Kidney glomerular epithelial cell (primary cell): ENCODE measurements at regions not wholly inside any gene's neighbourhood (a gene's known extent, or its start where the extent isn't known, plus 50 kb on each side); places are given as distances from the start of the nearest gene placed in this dataset.
"Not testable (repeated sequence)": the region's sequence is repeated elsewhere in the genome, so short reads cannot be mapped to it uniquely, and the experiment has no call there.

Source experiments
- DNase-seq: peaks from one replicate; lab custom pipeline; 2025; lab: John Stamatoyannopoulos, UW

DNA sequence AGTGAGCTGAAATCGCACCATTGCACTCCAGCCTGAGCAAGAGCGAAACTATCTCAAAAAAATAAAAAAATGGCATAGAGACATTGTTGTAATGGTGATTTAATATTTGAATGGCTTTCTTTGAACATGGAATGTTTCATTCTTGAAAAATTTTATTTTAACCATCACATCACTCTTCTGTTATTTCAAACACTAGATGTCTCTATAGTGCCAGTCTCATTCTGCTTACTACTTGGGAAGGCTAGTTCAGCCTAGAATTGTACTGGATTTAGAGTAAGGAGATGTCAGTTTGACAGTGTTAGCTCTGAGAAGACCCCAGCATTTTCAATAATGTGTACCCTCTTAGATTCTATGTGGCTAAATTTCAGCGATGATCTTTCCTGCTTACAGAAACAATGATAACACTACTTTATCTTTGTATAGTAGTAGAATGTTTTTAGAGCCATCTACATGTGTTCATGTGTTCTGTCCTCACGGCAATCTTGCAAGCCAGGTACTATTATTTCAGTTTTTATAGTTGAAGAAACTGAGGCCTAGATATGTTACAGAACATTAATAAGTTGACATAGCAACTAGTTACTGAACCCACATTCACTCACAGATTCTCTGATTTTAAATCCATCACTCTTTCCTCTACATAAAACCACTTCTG, 142.9 kb upstream of the ZSWIM2 start:
- DNase-seq = no peak

DNA sequence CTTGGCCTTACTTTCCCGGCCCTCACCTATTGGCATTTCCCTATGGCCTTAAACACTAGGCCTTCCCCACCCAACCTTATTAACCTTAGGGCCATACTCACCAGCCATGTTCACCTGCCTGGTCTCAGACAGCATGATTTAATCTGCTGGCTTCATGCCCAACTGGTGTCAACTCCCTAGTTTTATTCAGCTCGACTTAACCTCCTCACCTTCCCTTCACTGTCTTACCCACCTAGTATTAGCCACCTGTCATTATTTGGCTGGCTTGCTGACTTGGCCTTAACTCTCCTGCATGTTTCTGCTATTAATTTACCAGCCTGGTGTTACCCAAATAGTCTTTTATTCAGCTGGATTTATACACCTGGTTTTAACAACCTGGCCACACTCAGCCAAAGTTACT, 136.0 kb upstream of the ZSWIM2 start:
- DNase-seq = no peak

DNA sequence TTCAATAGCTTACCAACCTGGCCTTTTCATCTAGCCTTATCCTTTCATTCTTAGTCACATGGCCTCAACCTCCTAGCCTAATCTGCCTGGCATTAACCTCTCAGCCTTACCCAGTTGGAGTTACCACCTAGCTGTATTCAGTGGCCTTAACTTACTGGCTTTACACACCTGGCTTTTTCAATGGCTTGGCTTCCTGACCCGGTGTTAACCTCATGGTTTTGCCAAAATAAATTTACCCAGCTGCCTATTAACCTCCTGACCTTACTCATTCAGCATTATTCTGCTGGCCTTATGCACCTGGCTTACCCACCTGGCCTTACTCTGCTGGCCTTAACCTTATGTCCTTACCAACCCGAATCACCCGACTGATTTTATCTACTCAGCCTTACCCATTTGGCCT, 135.5 kb upstream of the ZSWIM2 start:
- DNase-seq = no peak

DNA sequence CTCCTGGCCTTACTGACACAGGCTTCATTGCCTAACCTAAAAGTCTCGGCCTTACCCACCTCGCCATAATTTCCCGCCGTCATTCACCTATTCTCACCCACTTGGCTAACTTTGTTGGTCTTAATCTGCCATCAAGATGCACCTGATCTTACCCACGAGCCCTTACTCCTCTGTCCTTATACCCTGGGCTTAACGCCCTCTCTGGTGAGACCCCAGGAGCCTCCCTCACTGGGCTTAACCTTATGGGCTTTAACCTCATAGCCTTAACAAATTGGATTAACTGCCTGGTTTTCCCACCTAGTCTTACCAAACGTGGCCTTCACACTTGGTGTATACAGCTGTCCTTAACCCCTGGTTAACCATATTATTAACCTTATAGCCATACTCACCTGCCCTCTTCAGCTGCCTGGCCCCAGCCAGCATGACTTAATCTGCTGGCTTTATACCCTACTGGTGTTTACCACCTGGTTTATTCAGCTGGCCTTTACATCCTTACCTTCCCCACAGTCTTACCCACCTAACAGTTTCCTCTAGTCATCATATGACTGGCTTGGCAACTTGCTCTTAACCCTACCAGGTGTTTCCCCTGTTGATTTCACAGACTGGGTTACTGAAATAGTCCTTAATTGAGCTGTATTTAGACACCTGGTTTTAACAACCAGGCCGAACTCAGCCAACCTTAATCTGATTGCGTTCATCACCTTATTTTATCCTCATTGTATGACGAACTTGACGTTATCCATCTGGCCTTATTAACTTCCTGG, 132.0 kb upstream of the ZSWIM2 start:
- no peak for DNase-seq

DNA sequence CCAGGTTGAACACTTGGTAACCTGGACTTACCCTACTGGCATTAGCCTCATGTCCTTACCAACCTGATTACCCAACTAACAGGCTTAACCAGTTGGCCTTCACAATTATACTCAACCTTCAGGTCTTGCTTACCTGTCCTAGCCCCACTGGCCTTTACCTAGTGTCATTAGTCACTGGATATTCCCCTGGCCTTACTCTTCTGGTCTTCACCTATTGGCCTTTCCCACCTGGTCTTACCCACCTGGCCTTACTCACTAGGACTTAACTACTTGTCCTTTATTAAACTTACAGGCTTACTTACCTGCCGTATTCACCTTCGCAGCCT, 131.1 kb upstream of the ZSWIM2 start:
- no peak for DNase-seq

DNA sequence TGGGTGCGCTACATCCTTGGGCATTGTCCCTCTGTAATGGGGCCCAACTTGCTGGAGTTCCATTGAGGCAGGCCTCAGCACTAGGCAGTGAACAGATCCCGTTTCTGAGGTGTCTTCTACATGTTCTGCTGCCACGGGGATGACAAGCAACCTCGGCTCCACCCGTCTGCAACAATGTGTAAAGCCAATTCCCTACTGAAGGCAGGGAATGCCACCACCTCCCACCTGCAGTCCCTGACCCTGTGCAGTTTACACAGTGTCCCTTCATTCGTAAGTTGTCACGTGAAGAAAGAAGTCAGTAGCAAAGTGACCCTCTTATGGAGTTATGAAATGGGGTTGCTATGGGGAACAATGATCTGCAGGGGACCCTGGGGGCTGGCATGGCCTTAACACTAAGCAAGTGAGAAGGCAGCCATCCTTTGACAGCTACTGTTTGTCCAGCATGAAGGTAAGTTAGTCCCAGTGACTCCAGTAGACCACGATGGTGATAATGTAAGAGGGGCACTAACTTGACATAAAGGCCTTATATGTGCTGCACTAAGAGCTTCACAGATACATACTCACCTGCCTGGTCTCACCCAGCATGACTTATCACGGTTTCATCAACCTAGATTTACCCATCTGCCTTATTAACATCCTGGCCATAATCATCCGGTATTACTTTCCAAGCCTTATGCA, 130.6 kb upstream of the ZSWIM2 start:
- no peak for DNase-seq

DNA sequence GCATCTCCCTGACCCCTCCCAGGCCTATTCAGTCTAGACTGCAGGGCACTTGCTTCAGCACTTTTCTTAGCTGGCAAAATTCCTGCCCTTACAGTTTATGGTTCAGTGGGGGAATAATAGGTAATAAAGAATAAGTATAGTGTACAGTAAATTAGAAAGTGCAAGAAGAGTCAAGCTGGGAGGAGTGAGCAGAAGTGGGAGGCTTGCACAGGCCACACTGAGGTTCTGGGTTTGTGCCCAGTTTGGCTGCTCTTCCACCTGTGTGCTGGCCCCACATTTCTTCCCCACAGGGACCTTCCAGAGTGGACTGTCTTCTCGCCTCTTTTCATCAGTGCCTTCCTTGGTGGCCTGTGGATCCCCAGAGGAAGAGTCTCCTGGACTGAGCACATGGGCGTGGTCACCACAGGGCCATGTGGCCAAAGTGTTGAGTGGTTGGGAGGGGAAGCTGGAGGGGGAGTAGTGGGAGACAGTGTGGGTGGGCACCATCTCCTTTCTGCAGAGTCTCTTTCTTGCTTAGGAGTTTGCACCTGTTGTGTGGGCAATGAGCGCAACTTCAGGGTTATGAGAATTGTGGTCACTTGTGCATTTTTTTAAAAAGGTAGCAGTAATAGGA, 128.6 kb upstream of the ZSWIM2 start:
- DNase-seq = no peak

DNA sequence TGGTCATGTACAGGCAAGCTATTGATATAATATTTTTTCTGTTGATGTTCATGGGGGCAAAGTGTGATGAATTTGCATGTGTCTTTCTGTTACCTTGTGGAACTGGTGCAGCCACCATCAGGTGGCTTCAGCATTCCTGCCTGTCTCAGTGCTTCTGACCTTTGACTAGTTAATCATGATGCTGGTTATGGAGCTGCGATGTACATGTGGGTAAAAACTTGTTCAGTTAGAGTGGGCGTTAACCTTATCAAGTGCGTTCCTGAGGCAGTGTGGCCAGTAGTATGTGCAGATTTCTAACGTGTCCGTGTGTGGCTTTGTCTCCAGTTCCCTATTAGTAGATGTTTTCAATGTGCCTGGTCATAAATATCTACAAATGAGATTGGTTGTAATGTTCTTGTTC, 127.4 kb upstream of the ZSWIM2 start:
- no peak for DNase-seq

DNA sequence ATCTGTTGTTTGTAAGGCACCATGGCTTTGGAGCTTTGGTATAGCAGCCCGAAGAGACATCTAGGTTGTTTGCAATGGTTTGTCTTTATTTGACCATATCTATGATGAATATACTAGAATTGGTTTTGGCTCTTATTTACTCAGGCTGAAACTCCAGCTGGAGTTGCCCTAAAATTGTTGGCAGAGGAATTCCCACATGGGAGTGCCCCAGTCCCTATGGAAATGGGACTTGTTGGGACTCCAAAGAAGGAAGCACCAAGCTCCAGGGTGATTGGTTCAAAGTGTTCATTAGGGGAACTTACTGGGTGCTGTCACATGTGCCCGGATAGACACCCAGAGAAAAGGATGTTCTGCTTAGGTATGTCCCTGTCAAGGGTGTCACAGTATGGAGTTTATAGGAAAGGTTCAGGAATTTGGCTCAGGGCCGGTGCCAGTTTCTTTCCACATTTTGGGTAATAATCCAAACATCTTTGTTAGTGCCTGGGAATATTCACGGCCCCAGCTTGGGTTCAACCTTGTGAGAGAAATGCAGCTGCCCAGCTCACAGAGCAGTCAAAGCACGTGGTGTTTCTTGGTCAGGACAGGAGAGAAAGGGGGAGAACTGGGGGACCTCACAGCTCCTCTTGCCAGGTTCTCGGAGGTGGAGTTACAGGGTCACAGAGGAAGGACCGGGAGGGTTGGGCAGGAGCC, 123.5 kb upstream of the ZSWIM2 start:
- DNase-seq = no peak

DNA sequence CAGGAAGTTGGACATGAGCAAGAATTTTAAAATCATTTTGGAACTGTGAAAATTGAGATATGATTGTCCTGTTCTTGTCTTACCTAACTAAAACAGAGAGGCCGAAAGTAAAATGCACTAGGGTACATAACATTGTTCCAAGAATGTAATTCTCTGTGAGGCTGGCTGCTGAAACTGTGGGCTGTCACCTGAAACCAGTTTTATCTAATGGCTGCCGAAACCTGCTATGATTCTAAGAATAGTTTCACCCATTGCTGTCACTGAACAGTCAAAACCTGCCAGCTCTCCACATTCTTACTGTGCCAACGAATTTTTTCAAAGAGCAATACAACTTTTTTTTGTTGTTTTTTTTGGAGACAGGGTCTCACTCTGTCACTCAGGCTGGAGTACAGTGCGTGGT, 119.3 kb upstream of the ZSWIM2 start:
- no peak for DNase-seq

DNA sequence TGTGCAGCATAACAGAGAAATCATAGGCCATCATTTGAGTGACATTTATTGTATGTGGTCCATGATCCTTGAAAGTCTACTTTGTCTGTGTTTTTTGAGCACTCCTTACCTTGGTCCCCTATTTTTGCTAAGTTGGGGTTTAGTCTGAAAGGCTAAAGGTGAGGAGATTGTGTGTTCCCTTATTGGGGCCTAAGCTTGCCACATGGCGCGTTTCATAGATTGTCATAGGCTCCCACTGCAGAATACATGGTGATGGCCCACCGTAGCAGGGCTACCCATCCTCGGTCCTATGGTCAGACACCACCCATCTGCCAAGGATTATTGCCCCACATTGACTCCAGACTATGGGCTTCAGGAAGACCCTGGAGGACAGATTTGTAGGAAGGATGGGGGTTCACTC, 117.0 kb upstream of the ZSWIM2 start:
- DNase-seq = no peak

DNA sequence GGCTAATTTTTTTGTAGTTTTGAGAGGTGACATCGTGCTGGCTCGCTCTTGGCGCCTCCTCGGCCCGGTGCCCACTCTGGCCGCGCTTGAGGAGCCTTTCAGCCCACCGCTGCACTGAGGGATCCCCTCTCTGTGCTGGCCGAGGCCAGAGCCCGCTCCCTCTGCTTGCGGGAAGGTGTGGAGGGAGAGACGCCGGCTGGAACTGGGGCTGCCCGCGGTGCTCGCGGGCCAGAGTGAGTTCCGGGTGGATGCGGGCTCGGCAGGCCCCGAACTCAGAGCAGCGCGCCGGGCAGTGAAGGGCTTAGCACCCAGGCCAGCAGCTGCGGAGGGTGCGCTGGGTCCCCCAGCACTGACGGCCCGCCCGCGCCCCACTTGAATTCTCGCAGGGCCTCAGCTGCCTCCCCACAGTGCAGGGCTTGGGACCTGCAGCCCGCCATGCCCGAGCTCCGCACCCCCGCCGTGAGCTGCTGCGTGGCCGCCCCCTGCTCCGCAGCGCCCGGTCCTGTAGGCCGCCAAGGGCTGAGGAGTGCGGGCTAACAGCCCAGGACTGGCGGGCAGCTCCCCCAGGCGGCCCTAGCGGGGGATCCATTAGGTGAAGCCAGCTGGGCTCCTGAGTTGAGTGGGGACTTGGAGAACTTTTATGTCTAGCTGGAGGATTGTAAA, 113.2 kb upstream of the ZSWIM2 start:
- DNase-seq = no peak

DNA sequence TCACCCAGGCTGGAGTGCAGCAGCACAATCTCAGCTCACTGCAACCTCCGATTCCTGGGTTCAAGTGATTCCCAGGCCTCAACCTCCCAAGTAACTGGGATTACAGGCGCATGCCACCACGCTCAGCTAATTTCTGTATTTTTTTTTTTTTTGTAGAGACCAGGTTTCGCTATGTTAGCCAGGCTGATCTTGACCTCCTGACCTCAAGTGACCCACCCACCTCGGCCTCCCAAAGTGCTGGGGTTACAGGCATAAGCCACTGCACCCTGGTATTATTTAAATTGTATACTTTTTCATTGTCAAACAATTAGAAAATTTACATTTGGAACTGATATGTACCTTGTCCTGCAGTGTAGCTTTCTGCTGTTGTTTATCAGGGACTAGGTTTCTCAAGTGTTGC, 111.3 kb upstream of the ZSWIM2 start:
- DNase-seq = not testable (repeated sequence)

DNA sequence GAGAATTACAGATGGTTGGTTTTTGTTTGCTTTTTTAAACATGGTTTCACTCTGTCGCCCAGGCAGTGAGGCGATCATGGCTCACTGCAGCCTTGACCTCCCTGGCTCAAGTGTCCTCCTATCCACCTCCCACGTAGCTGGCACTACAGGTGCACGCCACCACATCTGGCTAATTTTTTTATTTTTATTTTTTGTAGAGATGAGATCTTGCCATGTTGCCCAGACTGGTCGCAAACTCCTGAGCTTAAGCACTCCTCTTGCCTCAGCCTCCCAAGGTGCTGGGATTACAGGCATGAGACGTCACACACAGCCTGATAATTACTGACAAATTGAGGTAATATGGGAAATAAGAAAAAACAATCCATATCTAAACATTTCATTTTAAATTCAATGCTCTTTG, 110.5 kb upstream of the ZSWIM2 start:
- no peak for DNase-seq

DNA sequence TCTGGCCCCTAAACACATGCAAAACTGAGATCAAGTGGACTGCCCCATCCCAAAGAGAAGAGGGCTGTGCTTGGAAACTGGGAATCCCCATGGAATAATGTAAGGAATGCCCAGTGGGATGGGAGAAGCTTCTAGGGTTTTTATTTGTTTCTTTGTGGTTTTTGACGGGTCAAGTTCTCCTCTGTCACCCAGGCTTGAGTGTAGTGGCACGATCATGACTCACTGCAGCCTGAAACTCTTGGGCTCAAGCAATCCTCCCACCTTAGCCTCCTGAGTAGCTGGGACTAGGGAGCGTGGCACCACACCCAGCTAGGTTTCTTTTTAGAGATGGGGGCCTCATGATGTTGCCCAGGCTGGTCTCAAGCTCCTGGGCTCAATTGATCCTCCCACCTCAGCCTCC, 101.7 kb upstream of the ZSWIM2 start:
- no peak for DNase-seq

DNA sequence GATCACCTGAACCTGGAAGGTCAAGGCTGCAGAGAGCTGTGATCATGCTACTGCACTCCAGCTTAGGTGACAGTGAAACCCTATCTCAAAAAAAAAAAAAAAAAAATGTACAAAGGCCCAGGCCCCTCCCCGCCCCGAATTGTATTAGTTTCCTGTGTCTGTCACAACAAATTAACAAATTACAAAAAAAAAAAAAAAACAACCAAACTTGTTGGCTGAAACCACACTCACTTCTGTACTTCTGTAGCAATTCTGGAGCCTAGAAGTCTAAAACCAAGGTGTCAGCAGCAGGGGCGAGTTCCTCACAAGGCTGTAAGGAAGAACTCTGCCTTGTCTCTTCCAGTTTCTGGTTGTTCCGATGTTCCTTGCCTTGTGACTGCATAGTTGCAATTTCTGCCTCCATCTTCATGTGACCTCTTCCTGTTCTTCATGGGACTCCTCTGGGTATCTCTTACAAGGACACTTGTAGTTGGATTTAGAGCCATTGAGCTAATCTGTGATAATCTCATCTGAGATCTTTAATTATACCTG, 100.8 kb upstream of the ZSWIM2 start:
- DNase-seq = no peak

DNA sequence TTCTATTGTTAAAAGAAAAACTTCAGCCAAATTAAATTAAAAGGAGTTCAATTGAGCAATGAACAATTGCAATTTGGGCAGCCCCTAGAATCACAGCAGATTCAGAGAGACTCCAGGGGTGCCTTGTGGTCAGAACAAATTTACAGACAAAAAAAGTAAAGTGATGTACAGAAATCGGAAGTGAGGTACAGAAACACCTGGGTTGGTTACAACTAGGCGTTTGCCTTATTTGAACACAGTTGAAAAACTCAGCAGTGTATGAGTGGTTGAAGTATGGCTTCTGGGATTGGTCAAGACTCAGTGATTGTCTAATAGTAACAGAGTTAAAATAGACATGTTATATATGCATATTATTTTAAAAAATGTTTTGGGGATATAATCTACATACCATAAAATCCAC, 98.5 kb upstream of the ZSWIM2 start:
- DNase-seq = no peak

DNA sequence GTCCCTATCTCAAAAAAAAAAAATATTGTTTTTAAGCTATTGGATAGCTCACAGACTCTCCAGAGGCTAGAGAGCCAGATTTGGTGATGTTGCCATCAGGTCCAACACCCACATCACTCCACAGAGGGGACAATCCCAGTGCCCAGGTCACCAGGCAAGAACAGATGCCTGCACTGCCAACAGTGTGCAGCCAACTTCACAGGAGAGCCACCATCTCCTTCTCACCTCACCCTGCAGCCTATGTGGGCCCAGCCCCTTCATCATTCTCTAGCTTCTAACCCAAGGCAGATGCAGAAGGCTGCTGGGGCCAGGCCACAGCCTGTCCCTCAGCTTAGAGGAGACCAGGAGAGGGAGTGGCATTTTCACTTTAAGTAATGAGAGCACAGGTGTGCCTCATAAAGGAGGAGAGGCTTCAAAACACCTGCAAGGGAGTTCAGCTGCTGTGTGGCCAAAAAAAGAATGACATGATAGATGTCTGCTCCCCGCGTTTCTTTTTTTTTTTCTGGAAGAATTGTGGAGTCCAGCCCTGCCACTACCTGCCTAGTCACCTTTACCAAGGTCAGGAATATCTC, 98.0 kb upstream of the ZSWIM2 start:
- no peak for DNase-seq

DNA sequence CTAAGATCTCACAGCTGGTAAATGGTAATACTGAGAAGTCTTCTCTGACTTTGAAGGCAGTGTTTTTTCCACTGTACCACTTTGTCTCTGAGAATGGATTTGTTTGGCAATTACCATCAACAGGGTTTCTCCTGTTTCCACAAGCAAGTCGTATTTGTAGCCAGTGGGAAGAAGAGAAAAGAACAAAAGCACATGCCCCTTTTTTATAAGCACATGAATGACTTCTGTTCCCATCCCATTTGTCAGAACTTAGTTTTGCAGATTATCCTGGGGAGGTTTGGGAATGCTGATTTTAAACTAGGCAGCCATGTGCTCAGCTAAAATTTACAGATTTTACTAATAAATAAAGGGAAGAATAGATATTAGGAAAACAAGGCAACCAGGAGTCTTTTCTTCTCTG, 92.9 kb upstream of the ZSWIM2 start:
- DNase-seq = no peak

DNA sequence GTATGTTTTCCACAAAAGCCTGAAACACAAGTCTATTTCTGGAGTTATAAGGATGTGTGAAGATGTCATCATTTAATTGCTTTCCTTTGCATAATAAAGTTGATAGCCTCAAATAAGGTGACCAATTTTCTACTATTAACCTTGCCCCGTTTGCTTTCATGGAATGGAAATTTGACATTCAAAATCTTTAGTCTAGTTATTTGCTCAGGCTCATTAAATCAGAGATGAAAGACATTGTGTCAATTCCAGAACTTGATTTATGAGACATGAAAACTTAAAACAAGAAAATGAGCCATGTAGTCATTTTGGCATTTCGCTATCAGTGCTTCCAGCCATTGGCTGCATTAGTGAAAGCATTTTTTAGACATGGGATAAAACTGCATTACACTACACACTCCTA, 91.5 kb upstream of the ZSWIM2 start:
- no peak for DNase-seq

DNA sequence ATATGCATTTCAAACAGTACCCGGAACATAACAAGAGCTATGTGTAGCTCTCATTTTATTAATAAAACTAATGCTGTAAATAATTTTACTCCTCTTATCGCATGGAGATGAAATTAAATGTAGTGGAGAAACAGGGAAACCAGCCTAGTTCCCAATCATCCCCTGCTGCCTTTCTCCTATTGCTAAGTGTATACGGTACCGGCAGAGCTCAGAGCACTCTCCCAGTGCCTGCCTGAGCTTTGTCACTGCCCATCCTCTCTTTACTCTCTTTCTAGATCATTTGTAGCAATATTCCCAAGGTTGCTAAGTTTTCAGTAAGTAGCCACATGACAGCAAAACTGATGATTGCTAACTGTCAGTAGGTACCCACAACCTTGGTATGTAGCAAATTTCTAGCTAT, 85.5 kb upstream of the ZSWIM2 start:
- no peak for DNase-seq

DNA sequence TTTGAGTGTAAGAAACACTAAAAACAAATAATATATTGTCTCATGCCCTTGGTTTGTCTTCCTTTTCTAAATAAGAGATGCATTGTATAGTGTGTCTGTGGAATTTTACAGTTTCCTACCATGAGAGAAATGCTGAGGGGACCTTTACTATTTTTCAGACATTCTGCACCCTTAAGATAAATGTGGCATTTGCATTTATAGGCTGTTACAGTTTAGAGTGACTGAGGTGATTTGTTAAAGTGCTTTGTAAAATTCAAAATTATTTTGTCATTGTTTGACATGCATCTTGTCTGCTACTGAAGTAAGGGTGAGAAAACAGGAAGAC, 78.9 kb upstream of the ZSWIM2 start:
- DNase-seq = no peak
